Panc1 (cell line): ENCODE measurements at regions not wholly inside any gene's neighbourhood (a gene's known extent, or its start where the extent isn't known, plus 50 kb on each side); places are given as distances from the start of the nearest gene placed in this dataset.

Source experiments
- ATAC-seq: fragments of 200-7000 bp; cut with Tn5 transposase; 2 replicates; pipeline ENCODE4 v1.9.1; 2020; ENCODE audit warnings: mild to moderate bottlenecking, moderate library complexity
- BruUV-seq: library from RNA; stranded (reverse); fragments of 400-500 nt; replicated peaks from 2 replicates; lab custom pipeline; 2021; lab: Mats Ljungman, UMichigan
- CTCF ChIA-PET: fragments of 300-600 bp; sonication (Branson Sonifier 250); formaldehyde crosslinking; loops from one replicate; lab custom pipeline; 2022; ENCODE audit warnings: antibody characterized with exemption; lab: Charles Lee
- POLR2A ChIA-PET: fragments of 300-600 bp; sonication (Branson Sonifier 250); formaldehyde crosslinking; loops from one replicate; lab custom pipeline; 2022; ENCODE audit warnings: antibody characterized with exemption; lab: Charles Lee
- DNase-seq: peaks from one replicate; pipeline ENCODE4 v3.0.0-alpha.2; 2010; ENCODE audit warnings: low read depth, low spot score
- H3K27ac ChIP-seq: 2 replicates; pipeline ENCODE4 v1.5.1; 2011; ENCODE audit warnings: mild to moderate bottlenecking, low read length, inconsistent platforms
- H3K27me3 ChIP-seq: fragments of 200-500 bp; sonication (Bioruptor generic); 2 replicates; pipeline ENCODE4 v1.6.0; 2014; ENCODE audit warnings: low read length, inconsistent platforms; ENCODE audit not compliant: control insufficient read depth, insufficient read depth
- H3K36me3 ChIP-seq: fragments of 200-500 bp; sonication (Bioruptor generic); 2 replicates; pipeline ENCODE4 v1.5.1; 2014; ENCODE audit warnings: inconsistent platforms, mild to moderate bottlenecking, low read length, moderate library complexity; ENCODE audit not compliant: control insufficient read depth, insufficient read depth
- H3K4me1 ChIP-seq: 2 replicates; pipeline ENCODE4 v1.5.1; 2011; ENCODE audit warnings: inconsistent platforms, mild to moderate bottlenecking, low read length, moderate library complexity; ENCODE audit not compliant: control insufficient read depth, insufficient read depth
- H3K4me3 ChIP-seq, 2 experiments: 2 replicates each; pipeline ENCODE4 v1.5.1; 2011 to 2012; ENCODE audit warnings: low read depth in 2 of 2, low read length in 2 of 2, mild to moderate bottlenecking in 2 of 2, inconsistent platforms in 1 of 2, moderate library complexity in 1 of 2
- H3K9me3 ChIP-seq: fragments of 200-500 bp; sonication (Bioruptor generic); 2 replicates; pipeline ENCODE4 v1.5.1; 2014; ENCODE audit warnings: low read depth, mild to moderate bottlenecking, inconsistent platforms, low read length, moderate library complexity; ENCODE audit not compliant: control insufficient read depth, insufficient read depth
- CTCF ChIP-seq: fragments of 450-650 bp; IDR thresholded peaks from 2 replicates; pipeline ENCODE4 v1.5.1; 2017; ENCODE audit warnings: mild to moderate bottlenecking
- POLR2AphosphoS5 ChIP-seq: IDR thresholded peaks from 2 replicates; pipeline ENCODE4 v1.6.1; 2012; ENCODE audit warnings: mild to moderate bottlenecking, low read depth, low read length, moderate library complexity
- SIN3A ChIP-seq: IDR thresholded peaks from 2 replicates; pipeline ENCODE4 v1.6.1; 2012; ENCODE audit warnings: low read depth, mild to moderate bottlenecking, low read length, moderate library complexity, borderline replicate concordance; ENCODE audit not compliant: insufficient read depth
- TCF7L2 ChIP-seq: IDR thresholded peaks from 2 replicates; pipeline ENCODE4 v1.6.1; 2011; ENCODE audit warnings: mild to moderate bottlenecking, low read depth, low read length, inconsistent platforms
- in situ Hi-C: cut with HindIII; loops from 2 replicates; pipeline ENCODE4 v1.10.0; 2016; ENCODE audit warnings: low sequenced_read_pairs, low pct_unique_long_range_greater_than_20kb
- intact Hi-C: fragments of 100-400 bp; cut with micrococcal nuclease; formaldehyde crosslinking; loops from one replicate; pipeline ENCODE4 v1.10.0; 2022; ENCODE audit not compliant: unreplicated experiment
- TF ChIP-seq, protein P1 (sequence below), 2 experiments: IDR thresholded peaks; 2 replicates each; pipeline ENCODE4 v1.6.1; 2011 to 2012; ENCODE audit warnings: low read depth in 2 of 2, control low read depth in 1 of 2, low read length in 1 of 2, mild to moderate bottlenecking in 1 of 2, moderate library complexity in 1 of 2; ENCODE audit not compliant: insufficient read depth in 1 of 2

GRCh38 chr7:18109762-18110161 lies 82.1 kb upstream of the PRPS1L1 start:
- in situ Hi-C loops, result no loop called here

DNA sequence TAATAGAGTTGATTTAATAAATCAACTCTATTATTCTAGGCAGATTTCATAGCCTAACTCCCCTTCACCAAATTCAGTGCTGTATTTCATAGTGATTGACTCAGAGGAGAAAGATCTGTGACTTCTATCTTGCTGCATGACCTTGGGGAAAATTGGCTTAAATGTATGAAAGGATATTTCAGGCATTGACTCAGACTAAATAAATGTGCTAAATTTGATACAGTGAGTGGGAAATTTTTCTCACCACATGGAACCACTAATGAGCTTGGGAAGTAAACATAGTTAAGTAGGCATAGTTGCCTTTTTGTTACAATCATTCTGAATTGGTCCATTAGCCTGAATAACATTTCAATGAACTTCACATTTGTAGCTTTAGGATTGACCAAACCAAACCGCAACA lies 89.0 kb upstream of the PRPS1L1 start:
- no peaks in the 10 kb centered on the region for H3K4me1 ChIP-seq
- DNase-seq, result no peak
- no TSS peak for BruUV-seq
- no peak for ATAC-seq
- H3K36me3 ChIP-seq, result no peaks in the 10 kb centered on the region
- H3K27me3 ChIP-seq, result no peaks in the 10 kb centered on the region; the same call in 1 of the 2 replicates
- TF ChIP-seq SIN3A (no peak), CTCF (no peak), POLR2AphosphoS5 (no peak), TCF7L2 (no peak)
- TF ChIP-seq, protein P1, sequence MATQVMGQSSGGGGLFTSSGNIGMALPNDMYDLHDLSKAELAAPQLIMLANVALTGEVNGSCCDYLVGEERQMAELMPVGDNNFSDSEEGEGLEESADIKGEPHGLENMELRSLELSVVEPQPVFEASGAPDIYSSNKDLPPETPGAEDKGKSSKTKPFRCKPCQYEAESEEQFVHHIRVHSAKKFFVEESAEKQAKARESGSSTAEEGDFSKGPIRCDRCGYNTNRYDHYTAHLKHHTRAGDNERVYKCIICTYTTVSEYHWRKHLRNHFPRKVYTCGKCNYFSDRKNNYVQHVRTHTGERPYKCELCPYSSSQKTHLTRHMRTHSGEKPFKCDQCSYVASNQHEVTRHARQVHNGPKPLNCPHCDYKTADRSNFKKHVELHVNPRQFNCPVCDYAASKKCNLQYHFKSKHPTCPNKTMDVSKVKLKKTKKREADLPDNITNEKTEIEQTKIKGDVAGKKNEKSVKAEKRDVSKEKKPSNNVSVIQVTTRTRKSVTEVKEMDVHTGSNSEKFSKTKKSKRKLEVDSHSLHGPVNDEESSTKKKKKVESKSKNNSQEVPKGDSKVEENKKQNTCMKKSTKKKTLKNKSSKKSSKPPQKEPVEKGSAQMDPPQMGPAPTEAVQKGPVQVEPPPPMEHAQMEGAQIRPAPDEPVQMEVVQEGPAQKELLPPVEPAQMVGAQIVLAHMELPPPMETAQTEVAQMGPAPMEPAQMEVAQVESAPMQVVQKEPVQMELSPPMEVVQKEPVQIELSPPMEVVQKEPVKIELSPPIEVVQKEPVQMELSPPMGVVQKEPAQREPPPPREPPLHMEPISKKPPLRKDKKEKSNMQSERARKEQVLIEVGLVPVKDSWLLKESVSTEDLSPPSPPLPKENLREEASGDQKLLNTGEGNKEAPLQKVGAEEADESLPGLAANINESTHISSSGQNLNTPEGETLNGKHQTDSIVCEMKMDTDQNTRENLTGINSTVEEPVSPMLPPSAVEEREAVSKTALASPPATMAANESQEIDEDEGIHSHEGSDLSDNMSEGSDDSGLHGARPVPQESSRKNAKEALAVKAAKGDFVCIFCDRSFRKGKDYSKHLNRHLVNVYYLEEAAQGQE (IDR thresholded peaks at IDR 0.05; ENCODE audit: insufficient read depth in 1 of 2, low read depth in 2 of 2, low read length in 1 of 2), result no peak
- ChIA-PET POLR2A (no interaction called here), CTCF (no interaction called here)
- no peaks in the 10 kb centered on the region for H3K9me3 ChIP-seq
- in situ Hi-C loops (no loop called here), intact Hi-C loops (no loop called here)
- H3K27ac ChIP-seq, result no peak overlapping the region
- H3K4me3 ChIP-seq, result no peak overlapping the region

More at GRCh38 chr7:18109762-18110161, 82.1 kb upstream of the PRPS1L1 start:
- ChIA-PET CTCF (no interaction called here), POLR2A (no interaction called here)
- H3K27ac ChIP-seq, result no peak overlapping the region
- H3K4me3 ChIP-seq, result no peak overlapping the region
- no peak for ATAC-seq
- TF ChIP-seq POLR2AphosphoS5 (no peak), CTCF (no peak), SIN3A (no peak), TCF7L2 (no peak)
- TF ChIP-seq, protein P1 (IDR thresholded peaks at IDR 0.05; ENCODE audit: insufficient read depth in 1 of 2, low read depth in 2 of 2, low read length in 1 of 2), result no peak
- H3K36me3 ChIP-seq, result no peaks in the 10 kb centered on the region
- no peaks in the 10 kb centered on the region for H3K27me3 ChIP-seq
- H3K4me1 ChIP-seq, result no peaks in the 10 kb centered on the region
- BruUV-seq, result no TSS peak
- no peak for DNase-seq
- intact Hi-C loops, result no loop called here
- H3K9me3 ChIP-seq, result no peaks in the 10 kb centered on the region
